ENCODE measurements at regions not wholly inside any gene's neighbourhood (a gene's known extent, or its start where the extent isn't known, plus 50 kb on each side); places are given as distances from the start of the nearest gene placed in this dataset.
"Not testable (repeated sequence)": the region's sequence is repeated elsewhere in the genome, so short reads cannot be mapped to it uniquely, and the experiment has no call there.

GRCh38 chr7:120163449-120163848 is 109.5 kb upstream of the KCND2 start:
- DNase-seq, result no peak

GRCh38 chr7:120165227-120165626 is 107.7 kb upstream of the KCND2 start:
- no peak for DNase-seq

GRCh38 chr7:120168066-120168465 is 104.9 kb upstream of the KCND2 start:
- DNase-seq, result no peak

- DNase-seq, result no peak
These were observed 102.8 kb upstream of the KCND2 start for GRCh38 chr7:120169996-120170783.

- DNase-seq, result peak in 1 of 2 experiments; percentile 0
These were observed 102.1 kb upstream of the KCND2 start for GRCh38 chr7:120170834-120171233.

GRCh38 chr7:120171406-120171805 is 101.6 kb upstream of the KCND2 start:
- DNase-seq, result no peak

- no peak for DNase-seq
These were observed 92.8 kb upstream of the KCND2 start for GRCh38 chr7:120180221-120180620.

- no peak for DNase-seq
These were observed 91.5 kb upstream of the KCND2 start for GRCh38 chr7:120181499-120181898.

GRCh38 chr7:120184866-120185265 is 88.1 kb upstream of the KCND2 start:
- DNase-seq, result no peak

GRCh38 chr7:120185940-120186682 is 86.9 kb upstream of the KCND2 start:
- DNase-seq, result no peak

- no peak for DNase-seq
These were observed 86.3 kb upstream of the KCND2 start for GRCh38 chr7:120186688-120187087.

GRCh38 chr7:120189623-120190022 is 83.4 kb upstream of the KCND2 start:
- DNase-seq, result no peak

- no peak for DNase-seq
These were observed 82.9 kb upstream of the KCND2 start for GRCh38 chr7:120190109-120190508.

GRCh38 chr7:120190566-120190965 is 82.4 kb upstream of the KCND2 start:
- DNase-seq, result no peak

GRCh38 chr7:120191423-120191822 is 81.6 kb upstream of the KCND2 start:
- not testable (repeated sequence) for DNase-seq

- DNase-seq, result no peak
These were observed 71.7 kb upstream of the KCND2 start for GRCh38 chr7:120201290-120201689.

GRCh38 chr7:120205101-120205500 is 67.9 kb upstream of the KCND2 start:
- DNase-seq, result peak in 1 of 2 experiments; percentile 20

- DNase-seq, result no peak
These were observed 65.9 kb upstream of the KCND2 start for GRCh38 chr7:120207037-120207436.

- no peak for DNase-seq
These were observed 57.3 kb upstream of the KCND2 start for GRCh38 chr7:120215654-120216053.

GRCh38 chr7:120216947-120217346 is 56.0 kb upstream of the KCND2 start:
- DNase-seq, result no peak

- no peak for DNase-seq
These were observed 54.3 kb upstream of the KCND2 start for GRCh38 chr7:120218712-120219111.

- DNase-seq, result no peak
These were observed 51.3 kb upstream of the KCND2 start for GRCh38 chr7:120221666-120222065.
